ENCODE measurements at regions not wholly inside any gene's neighbourhood (a gene's known extent, or its start where the extent isn't known, plus 50 kb on each side); places are given as distances from the start of the nearest gene placed in this dataset.

DNA sequence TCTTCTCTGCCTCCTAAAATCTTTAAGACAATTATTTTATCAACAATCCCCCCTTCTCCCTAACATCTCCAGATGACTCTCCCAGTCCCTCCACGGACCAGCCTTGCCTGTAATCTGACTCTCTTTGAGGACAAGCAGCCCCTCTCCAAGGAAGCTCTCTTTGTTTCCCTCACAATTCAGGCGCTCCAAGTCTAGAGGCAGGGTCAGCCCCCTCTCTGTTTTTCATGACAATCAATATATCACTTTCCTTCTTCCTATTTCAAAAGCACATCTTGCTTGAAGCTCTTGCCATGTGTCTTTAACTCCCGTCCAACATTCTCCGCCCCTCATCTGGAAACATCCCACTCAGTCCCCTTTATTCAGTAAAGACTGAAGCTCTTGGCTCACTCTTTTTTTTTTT lies 393.4 kb upstream of the SULF2 start:
- DNase-seq (ENCODE audit: low spot score, unreplicated experiment), result no peak
- no peak overlapping the region for H3K27ac Mint-ChIP-seq
- no peak for TF ChIP-seq CTCF (IDR thresholded peaks at IDR 0.05; ENCODE audit: unreplicated experiment)
- no peaks in the 10 kb centered on the region for H3K9me3 Mint-ChIP-seq (ENCODE audit: low read depth)
- peaks cover 9% of the 10 kb centered on the region for H3K27me3 Mint-ChIP-seq
- peaks cover 5% of the 10 kb centered on the region for H3K4me1 Mint-ChIP-seq (ENCODE audit: low read depth)
- H3K36me3 Mint-ChIP-seq (ENCODE audit: insufficient read depth), result no peaks in the 10 kb centered on the region
- H3K4me3 Mint-ChIP-seq (ENCODE audit: low read depth), result no peak overlapping the region

DNA sequence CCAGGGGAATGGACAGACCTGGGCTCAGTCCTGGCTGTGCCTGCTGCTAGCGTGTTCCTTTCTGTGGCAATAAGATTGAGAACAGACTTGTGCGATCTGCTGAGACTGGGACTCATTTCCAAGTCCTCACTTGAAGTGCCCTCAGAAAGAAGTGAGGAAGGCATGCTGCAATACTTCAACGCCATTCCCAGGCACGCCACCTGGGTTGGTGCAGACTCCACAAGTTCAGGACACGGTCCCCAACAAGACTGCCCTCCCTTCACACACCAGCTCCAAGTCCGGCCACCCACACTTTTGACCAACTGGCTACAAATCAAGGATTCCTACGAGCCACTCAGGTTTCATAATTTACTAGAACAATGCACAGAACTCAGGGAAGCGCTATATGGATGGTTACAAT lies 391.8 kb upstream of the SULF2 start:
- no peak for TF ChIP-seq CTCF (IDR thresholded peaks at IDR 0.05; ENCODE audit: unreplicated experiment)
- no peaks in the 10 kb centered on the region for H3K36me3 Mint-ChIP-seq (ENCODE audit: insufficient read depth)
- H3K27ac Mint-ChIP-seq, result no peak overlapping the region
- H3K27me3 Mint-ChIP-seq, result peaks cover 12% of the 10 kb centered on the region
- DNase-seq (ENCODE audit: low spot score, unreplicated experiment), result no peak
- H3K9me3 Mint-ChIP-seq (ENCODE audit: low read depth), result peaks cover 3% of the 10 kb centered on the region
- H3K4me3 Mint-ChIP-seq (ENCODE audit: low read depth), result no peak overlapping the region
- H3K4me1 Mint-ChIP-seq (ENCODE audit: low read depth), result peaks cover 5% of the 10 kb centered on the region

DNA sequence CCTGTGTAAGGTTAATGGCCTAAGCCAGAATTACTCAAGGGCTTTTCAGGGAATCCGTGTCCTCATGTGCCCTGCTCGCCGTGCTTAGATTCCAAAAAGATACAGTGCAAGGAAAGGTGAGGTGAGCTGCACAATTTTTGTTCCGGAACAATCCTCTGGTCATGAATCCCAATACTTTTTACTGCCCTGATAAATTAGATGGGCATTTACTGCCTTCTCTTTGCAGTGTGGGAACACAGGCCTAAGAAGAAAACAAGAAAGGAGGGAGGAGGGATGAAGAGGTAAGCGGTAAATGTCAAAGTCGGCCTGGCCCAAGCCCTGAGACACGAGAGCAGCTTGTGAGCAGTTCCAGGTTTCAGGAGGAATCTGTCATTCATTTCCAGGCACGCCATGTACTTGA lies 390.9 kb upstream of the SULF2 start:
- no peak for DNase-seq (ENCODE audit: low spot score, unreplicated experiment)
- Mint-ChIP-seq H3K27ac (no peak overlapping the region), H3K9me3 (ENCODE audit: low read depth) (peaks cover 3% of the 10 kb centered on the region), H3K4me3 (ENCODE audit: low read depth) (no peak overlapping the region), H3K27me3 (peaks cover 12% of the 10 kb centered on the region), H3K36me3 (ENCODE audit: insufficient read depth) (no peaks in the 10 kb centered on the region), H3K4me1 (ENCODE audit: low read depth) (peaks cover 5% of the 10 kb centered on the region)
- TF ChIP-seq CTCF (IDR thresholded peaks at IDR 0.05; ENCODE audit: unreplicated experiment), result no peak

GRCh38 chr20:48175261-48175660 lies 390.0 kb upstream of the SULF2 start:
- Mint-ChIP-seq H3K9me3 (ENCODE audit: low read depth) (peaks cover 3% of the 10 kb centered on the region), H3K27ac (peak overlapping the region; percentile 54), H3K4me3 (ENCODE audit: low read depth) (no peak overlapping the region), H3K4me1 (ENCODE audit: low read depth) (peaks cover 5% of the 10 kb centered on the region), H3K27me3 (peaks cover 12% of the 10 kb centered on the region), H3K36me3 (ENCODE audit: insufficient read depth) (no peaks in the 10 kb centered on the region)
- no peak for TF ChIP-seq CTCF (IDR thresholded peaks at IDR 0.05; ENCODE audit: unreplicated experiment)
- no peak for DNase-seq (ENCODE audit: low spot score, unreplicated experiment)

DNA sequence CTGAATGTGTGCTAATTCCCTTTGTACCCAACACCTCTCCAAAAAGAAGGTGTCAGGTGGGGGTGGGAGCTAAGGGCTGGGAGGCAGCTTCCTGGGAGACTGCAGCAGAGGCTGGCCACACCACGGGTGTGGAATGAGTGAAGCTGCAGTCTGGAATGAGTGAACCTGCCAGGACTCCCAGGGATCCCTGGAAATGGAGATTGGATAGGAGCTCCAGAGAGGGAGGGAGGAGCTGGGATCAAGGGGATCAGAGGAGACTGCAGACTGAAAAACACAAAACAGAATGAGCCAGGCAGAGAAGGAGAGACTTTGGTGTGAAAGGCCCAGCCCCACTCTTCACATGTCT lies 387.0 kb upstream of the SULF2 start:
- no peak for TF ChIP-seq CTCF (IDR thresholded peaks at IDR 0.05; ENCODE audit: unreplicated experiment)
- peaks cover 3% of the 10 kb centered on the region for H3K9me3 Mint-ChIP-seq (ENCODE audit: low read depth)
- no peaks in the 10 kb centered on the region for H3K36me3 Mint-ChIP-seq (ENCODE audit: insufficient read depth)
- DNase-seq (ENCODE audit: low spot score, unreplicated experiment), result no peak
- H3K4me3 Mint-ChIP-seq (ENCODE audit: low read depth), result no peak overlapping the region
- H3K27ac Mint-ChIP-seq, result no peak overlapping the region
- peaks cover 1% of the 10 kb centered on the region for H3K4me1 Mint-ChIP-seq (ENCODE audit: low read depth)
- H3K27me3 Mint-ChIP-seq, result peaks cover 17% of the 10 kb centered on the region

Data from progenitor cell of endocrine pancreas (in vitro differentiated cells).